Omental fat pad (tissue), 3 donors: ENCODE measurements at regions not wholly inside any gene's neighbourhood (a gene's known extent, or its start where the extent isn't known, plus 50 kb on each side); places are given as distances from the start of the nearest gene placed in this dataset.

Source experiments
- ATAC-seq: fragments of 150-250 bp; one replicate; pipeline ENCODE4 v1.9.1; 2016; ENCODE audit warnings: mild to moderate bottlenecking, moderate library complexity; ENCODE audit not compliant: low FRiP score
- DNase-seq: peaks from one replicate; pipeline ENCODE4 v3.0.0-alpha.2; 2019; ENCODE audit warnings: low spot score
- CTCF ChIP-seq, 3 donors: fragments of 450-650 bp; IDR thresholded peaks; one replicate each; pipeline ENCODE4 v1.5.1; 2016 to 2017; ENCODE audit warnings: antibody characterized with exemption in 3 of 3, mild to moderate bottlenecking in 3 of 3, moderate library complexity in 2 of 3

GRCh38 chr5:154690488-154690887 lies 64.7 kb upstream of the LARP1 start:
- TF ChIP-seq CTCF (IDR thresholded peaks at IDR 0.05) = no peak
- DNase-seq = no peak
- ATAC-seq = no peak

- no peak for DNase-seq
- no peak for ATAC-seq
Measured at GRCh38 chr5:154686490-154686889, 68.7 kb upstream of the LARP1 start.

GRCh38 chr5:154683101-154683880 lies 71.9 kb upstream of the LARP1 start:
- TF ChIP-seq CTCF (IDR thresholded peaks at IDR 0.05) = no peak
- no peak for DNase-seq

More at GRCh38 chr5:154686490-154686889, 68.7 kb upstream of the LARP1 start:
- no peak for TF ChIP-seq CTCF (IDR thresholded peaks at IDR 0.05)

GRCh38 chr5:154679501-154679900 lies 75.7 kb upstream of the LARP1 start:
- no peak for ATAC-seq
- TF ChIP-seq CTCF (IDR thresholded peaks at IDR 0.05) = no peak
- DNase-seq = no peak

More at GRCh38 chr5:154683101-154683880, 71.9 kb upstream of the LARP1 start:
- peak; percentile 30 for ATAC-seq

- ATAC-seq (no peak), DNase-seq (no peak)
- no peak for TF ChIP-seq CTCF (IDR thresholded peaks at IDR 0.05)
Measured at GRCh38 chr5:154677921-154678320, 77.3 kb upstream of the LARP1 start.

GRCh38 chr5:154676508-154676907 lies 78.7 kb upstream of the LARP1 start:
- no peak for TF ChIP-seq CTCF (IDR thresholded peaks at IDR 0.05)
- DNase-seq (no peak), ATAC-seq (no peak)

GRCh38 chr5:154674029-154674428 lies 81.1 kb upstream of the LARP1 start:
- TF ChIP-seq CTCF (IDR thresholded peaks at IDR 0.05) = no peak
- DNase-seq (no peak), ATAC-seq (no peak)
